TTC549 (cell line): ENCODE measurements at regions not wholly inside any gene's neighbourhood (a gene's known extent, or its start where the extent isn't known, plus 50 kb on each side); places are given as distances from the start of the nearest gene placed in this dataset.

Experiments used
- FAIRE-seq: peaks from 2 replicates; lab custom pipeline; 2012; peaks lifted over from hg19 to GRCh38; lab: Jason Lieb, UNC

DNA sequence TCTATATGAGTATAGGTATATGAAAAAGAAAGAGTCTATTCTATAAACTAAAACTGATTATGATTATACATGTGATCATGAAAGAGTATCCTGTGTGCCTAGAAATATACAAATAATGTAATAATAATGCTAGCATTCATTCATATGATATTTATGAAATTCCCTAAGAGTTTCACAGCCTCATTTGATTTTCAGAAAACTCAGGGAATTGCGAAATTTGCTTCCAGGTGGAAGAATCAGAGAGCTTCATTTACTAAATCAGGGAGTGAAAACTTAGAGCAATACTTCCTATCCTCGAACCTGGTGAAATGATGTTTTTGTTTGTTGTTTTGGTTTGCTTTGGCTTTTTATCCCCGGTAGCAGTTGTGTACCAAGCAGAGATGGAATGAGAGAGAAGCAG is 1105.7 kb upstream of the SLIT2 start:
- FAIRE-seq: no peak

DNA sequence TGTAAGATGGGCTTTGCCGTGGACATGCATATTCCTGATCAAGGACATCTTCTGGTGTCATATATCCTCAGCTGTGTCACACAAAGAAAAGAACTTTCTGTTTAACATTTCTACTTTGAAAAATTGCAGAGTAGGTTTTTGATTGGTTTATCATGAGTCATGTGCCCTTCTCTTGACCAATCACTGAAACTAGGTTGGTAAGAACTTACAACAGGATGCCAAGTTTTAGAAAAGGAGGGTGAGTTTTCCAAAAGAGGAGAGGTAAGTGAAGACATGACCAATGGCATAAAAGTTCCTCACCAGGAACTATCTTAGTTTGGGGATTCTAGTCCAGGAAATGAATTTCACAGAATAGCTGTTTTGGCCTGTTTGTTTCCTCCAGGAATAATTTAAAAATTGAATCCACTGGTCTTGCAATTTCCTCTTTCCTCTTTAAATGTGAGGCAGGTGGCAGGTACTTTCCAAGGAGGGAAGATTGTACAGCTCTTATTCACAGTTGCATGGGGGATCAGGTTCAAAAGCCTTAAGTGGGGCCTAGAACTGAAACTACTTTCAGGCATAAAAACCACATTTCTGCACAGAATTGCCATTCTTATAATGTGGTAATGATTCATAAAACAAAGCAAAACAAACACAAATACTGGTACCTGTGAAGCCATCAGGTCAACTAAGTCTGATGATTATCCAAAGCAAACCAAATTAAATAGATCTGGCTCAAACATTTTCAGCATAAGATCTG is 1114.5 kb upstream of the LCORL start:
- FAIRE-seq: no peak

DNA sequence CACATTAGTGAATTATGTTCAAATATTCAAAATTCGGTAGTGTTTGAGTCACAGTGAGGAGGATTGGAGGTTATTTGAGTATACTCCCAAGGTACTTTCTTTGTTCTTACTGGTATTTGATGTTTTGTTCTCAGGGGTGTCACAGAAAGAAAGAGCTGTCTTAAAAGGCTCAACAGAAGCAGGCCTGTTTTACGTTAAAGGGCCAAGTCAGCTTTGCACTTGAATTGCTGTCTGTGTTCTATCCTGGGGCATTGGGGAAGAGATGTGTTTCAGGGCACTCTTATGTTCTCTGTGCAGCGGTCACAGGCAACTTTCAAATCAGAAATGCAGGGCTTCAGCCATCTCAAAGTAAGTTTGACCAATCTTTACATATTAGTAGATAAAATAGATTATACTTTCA is 1113.1 kb upstream of the LCORL start:
- FAIRE-seq: no peak

GRCh38 chr4:19133315-19133714 is 1111.8 kb upstream of the LCORL start:
- no peak for FAIRE-seq

GRCh38 chr4:19130866-19131265 is 1109.3 kb upstream of the LCORL start:
- FAIRE-seq: no peak

DNA sequence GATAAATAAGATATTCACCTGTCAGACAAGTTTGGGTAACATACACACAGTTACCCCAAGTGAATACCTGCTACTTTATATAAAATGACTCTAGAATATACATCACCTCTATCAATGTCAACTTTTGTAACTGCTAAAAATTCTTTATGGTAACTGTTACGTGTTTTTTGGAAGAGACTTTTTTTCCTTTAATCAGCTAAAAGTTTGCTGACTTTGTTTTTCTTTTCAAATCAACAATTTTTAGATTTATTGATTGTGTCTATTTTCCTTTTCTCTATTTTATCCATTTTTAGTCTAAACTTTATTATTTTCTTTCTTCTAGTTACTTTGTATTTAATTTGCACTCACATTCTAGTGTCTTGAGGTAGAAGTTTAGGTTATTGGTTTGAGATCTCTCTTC is 1106.6 kb upstream of the LCORL start:
- FAIRE-seq: no peak

DNA sequence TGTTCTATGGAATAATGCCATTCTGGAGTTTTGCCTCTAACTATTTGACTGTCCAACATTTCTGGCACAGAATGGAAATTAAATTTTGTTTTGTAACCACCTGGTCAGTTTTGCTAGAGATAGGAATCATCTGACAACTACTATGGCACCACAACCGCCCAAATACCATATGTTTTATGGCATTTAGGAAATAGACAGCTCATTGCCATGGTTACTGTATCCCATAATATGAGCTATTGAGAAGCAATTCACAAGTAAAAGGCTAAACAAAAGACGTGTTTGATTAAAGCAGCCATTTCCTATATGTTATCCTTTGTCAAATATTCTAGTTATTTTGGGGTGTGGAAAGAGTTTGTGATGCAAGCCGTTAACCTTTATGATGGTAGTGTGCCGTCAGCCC is 1105.3 kb upstream of the LCORL start:
- no peak for FAIRE-seq

DNA sequence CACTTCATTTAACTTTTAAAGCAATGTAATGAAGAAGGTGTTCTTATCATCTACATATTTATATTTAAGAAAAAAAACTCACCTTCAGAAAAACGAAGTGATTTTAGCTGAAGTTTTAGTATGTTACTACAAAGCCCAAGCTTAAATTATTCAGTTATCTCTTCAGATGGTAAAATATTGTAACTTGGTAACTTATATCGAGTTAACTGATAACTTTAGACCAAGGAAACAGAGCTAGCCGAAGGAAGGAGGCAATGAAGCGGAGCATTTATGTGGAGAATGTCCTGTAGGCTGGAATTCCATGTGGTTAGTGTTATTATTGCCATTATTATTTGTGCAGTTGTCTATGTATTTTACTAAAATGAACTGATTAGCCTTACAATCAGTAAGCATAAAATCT is 1102.1 kb upstream of the LCORL start:
- FAIRE-seq: no peak

DNA sequence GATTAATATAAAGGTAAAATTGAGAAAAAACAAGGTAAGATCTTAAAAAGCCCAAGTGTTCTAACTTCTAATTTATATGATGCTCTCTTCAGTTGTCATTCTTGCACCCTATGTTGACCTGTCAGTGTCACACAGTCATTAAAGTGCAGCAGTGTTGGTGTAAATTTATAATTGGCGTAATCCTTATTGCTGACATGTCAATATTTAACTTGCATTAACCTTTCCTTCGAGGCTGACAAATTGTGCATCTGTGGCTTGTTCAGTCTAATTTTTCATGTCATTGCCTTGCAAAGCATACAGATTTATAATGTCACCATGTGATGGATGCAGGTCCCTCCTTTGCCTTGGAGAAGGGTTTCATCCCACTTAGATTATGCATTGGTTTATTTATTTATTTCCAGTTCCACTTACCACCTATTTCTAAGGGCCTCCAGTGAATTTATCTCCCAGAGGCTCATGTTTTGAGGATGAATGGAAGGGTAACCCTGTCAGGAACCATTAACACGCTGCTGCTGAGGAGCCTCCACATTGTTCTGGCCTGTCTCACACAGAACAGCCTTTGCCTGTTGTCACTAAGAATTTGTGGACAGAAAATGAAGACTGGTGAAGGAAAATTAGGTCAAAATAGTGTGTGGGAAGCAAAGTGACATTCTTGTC is 1098.5 kb upstream of the LCORL start:
- no peak for FAIRE-seq

GRCh38 chr4:19117022-19117421 is 1095.5 kb upstream of the LCORL start:
- no peak for FAIRE-seq

- no peak for FAIRE-seq
Observed at GRCh38 chr4:19104176-19104575, 1082.6 kb upstream of the LCORL start.

GRCh38 chr4:19095491-19096046 is 1074.0 kb upstream of the LCORL start:
- no peak for FAIRE-seq

GRCh38 chr4:19093951-19094350 is 1072.4 kb upstream of the LCORL start:
- FAIRE-seq: no peak

DNA sequence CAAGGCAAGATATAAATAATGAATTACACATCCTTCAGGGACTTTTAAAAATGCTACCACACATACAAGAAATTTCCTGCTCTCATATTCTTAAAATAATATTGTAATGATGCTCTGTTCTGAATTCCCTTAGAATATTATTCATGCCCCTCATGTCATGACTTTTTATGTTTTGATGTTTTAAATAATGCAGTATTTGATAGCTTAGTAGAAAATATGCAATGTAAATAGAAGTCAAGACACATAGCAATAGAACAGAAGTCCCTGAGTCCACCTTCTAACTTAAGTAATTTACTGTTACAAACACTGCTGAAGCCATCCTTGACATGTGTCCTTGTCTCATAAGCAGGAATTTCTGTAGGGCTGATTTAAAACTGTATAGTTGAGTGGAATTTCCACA is 1071.2 kb upstream of the LCORL start:
- FAIRE-seq: no peak

GRCh38 chr4:19074036-19074435 is 1052.5 kb upstream of the LCORL start:
- no peak for FAIRE-seq

DNA sequence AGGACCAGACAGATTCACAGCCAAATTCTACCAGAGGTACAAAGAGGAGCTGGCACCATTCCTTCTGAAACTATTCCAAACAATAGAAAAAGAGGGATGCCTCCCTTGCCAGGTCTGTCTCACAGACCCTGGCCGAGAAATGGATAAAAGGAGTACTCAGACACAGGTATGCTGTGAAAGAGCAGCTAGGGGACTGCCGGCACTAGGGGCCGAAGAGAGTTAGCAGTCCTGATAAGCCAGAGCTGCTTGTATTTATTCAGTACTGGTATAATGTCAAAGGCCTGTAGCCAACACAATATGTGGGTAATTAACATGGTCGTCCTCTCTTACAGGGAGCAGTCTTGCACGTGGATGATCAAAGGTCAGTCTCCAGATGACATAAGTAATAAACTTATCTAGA is 1042.1 kb upstream of the LCORL start:
- no peak for FAIRE-seq

- no peak for FAIRE-seq
Observed at GRCh38 chr4:19054916-19055315, 1033.4 kb upstream of the LCORL start.

- no peak for FAIRE-seq
Observed at GRCh38 chr4:19051831-19052230, 1030.3 kb upstream of the LCORL start.

DNA sequence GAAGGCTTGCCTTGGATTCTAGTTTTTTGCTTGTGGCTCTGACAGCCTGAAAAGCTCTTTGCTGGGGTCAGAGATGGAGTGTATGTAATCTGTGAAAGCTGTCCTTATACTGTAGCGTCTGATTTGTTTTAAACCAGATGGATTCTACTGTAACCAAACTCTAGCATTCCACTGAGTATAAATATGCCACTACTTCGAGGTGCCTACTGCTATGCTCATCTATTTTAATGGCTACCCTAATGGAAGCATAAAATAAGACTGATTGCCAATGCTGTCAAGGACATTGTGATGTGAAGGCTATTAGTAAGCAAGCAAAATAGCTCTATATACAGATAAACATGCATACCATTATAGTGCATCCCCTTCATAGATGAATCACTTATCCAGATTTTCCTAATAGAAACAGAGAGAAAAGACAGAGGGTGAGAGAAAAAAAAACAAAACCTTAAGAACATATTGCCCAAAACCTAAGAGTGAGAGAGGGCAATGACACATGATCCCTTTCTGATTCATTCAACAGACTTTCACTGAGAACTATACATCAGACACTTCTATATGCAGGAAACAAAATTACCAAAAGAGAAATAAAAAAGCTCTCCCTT is 1025.8 kb upstream of the LCORL start:
- no peak for FAIRE-seq

DNA sequence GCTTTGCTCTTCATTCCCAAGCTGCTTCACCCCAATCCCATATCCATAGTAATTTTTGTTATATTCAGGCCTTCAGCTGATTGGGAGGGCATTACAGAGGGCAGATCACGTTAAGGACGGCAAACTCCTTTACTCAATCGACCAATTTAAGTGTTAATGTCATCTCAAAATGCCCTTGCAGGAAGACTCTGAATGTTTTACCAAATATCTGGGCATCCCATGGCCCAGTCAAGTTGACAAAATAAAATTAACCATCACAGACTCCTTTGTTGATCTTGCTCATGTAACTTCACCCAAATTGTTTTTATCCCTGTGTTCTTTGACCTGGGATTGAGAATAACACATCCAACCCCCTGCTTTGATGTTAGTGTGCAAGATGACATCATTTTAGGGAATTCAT is 1018.3 kb upstream of the LCORL start:
- no peak for FAIRE-seq

DNA sequence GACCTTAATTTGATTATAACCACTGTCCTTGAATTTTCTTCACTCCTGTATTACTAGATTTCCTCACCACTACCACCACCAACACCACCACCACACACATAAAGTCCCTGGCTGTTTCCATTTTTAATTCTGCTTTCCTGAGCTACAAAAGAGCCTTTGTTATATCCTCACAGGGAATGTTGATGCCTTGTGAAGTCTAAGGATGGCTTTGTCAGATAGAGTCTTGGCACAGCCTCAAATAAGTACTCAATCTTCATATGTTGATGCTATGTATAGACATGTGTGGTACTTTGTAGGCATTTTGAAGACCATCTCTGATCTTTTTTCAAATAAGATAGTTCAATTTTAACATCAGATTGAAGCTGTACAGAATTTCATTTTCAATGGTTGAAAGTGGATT is 1016.7 kb upstream of the LCORL start:
- no peak for FAIRE-seq

GRCh38 chr4:19033816-19034733 is 1012.5 kb upstream of the LCORL start:
- FAIRE-seq: no peak
